T-helper 1 cell treated with Interleukin-12 subunit alpha and Interleukin-12 subunit beta and Interleukin-4 antibody, amounts not matched to agents 30 μg/mL and 1 μg/mL, for 36 hours (primary cell): ENCODE measurements at regions not wholly inside any gene's neighbourhood (a gene's known extent, or its start where the extent isn't known, plus 50 kb on each side); places are given as distances from the start of the nearest gene placed in this dataset.
"Not testable (repeated sequence)": the region's sequence is repeated elsewhere in the genome, so short reads cannot be mapped to it uniquely, and the experiment has no call there.

ENCODE experiments used
- H3K27ac Mint-ChIP-seq: one replicate; pipeline ENCODE4 v1.8.0; 2021; ENCODE audit warnings: mild to moderate bottlenecking, mixed read lengths
- H3K27me3 Mint-ChIP-seq: one replicate; pipeline ENCODE4 v1.8.0; 2021; ENCODE audit warnings: low read depth, mixed read lengths
- H3K36me3 Mint-ChIP-seq: one replicate; pipeline ENCODE4 v1.8.0; 2021; ENCODE audit warnings: low read depth, mixed read lengths
- H3K4me1 Mint-ChIP-seq: one replicate; pipeline ENCODE4 v1.8.0; 2021; ENCODE audit warnings: low read depth, mixed read lengths
- H3K4me3 Mint-ChIP-seq: one replicate; pipeline ENCODE4 v1.8.0; 2021; ENCODE audit warnings: mild to moderate bottlenecking, moderate library complexity, mixed read lengths
- H3K9me3 Mint-ChIP-seq: one replicate; pipeline ENCODE4 v1.8.0; 2021; ENCODE audit warnings: mixed read lengths

DNA sequence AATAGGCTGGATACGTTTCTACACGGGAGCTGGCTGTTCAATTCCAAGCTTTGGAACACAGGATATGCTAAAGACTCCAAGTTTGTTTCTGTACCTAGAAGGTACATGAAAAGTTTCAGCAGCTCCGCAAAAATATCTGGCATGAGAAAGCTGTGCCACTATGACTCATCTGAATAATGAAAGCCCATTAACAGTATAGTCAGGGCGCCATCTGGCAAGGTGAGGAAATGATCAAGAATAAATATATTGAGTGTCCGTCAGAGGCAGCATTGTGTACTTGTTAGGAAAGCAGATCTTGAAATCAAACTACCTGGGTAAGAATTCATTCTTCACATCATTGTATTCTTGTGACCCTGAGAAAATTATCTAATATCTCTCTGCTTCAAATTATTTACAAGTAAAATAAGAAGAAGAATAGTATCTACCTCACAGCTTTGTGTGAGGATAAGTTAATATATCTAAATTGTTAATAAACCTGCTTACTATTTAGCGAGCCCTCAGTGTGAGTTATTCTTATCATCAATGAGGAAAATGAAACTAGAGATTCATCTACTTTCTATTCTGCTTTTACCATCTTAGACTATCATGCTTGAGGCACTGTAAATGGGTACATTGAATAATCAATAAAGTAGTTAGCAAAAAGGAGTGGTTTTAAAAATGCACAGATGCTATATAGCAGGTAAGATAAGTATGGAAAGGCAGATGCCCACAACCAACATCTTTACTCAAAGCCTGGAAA, 53.5 kb downstream of the FSCB start:
- Mint-ChIP-seq H3K27me3 (no peaks in the 10 kb centered on the region), H3K4me1 (no peaks in the 10 kb centered on the region), H3K4me3 (no peak overlapping the region), H3K27ac (no peak overlapping the region), H3K9me3 (peaks cover 31% of the 10 kb centered on the region), H3K36me3 (no peaks in the 10 kb centered on the region)

DNA sequence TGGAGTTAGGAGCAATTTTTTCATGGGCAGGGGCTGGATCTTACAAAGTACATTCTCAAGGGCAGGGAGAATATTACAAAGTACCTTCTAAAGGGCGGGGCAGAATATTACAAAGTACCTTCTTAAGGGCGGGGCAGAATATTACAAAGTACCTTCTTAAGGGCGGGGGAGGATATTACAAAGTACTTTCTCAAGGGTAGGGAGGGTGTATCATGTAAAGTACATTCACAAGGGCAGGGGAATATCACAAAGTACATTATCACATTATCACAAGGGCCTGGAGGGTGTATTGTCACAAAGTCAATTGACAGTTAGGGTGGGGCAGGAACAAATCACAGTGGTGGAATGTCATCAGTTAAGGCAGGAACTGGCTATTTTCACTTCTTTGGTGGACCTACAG, 56.9 kb downstream of the FSCB start:
- H3K27ac Mint-ChIP-seq, H3K36me3 Mint-ChIP-seq, H3K27me3 Mint-ChIP-seq, H3K4me3 Mint-ChIP-seq, H3K4me1 Mint-ChIP-seq: not testable (repeated sequence)
- H3K9me3 Mint-ChIP-seq, result peaks cover 26% of the 10 kb centered on the region

DNA sequence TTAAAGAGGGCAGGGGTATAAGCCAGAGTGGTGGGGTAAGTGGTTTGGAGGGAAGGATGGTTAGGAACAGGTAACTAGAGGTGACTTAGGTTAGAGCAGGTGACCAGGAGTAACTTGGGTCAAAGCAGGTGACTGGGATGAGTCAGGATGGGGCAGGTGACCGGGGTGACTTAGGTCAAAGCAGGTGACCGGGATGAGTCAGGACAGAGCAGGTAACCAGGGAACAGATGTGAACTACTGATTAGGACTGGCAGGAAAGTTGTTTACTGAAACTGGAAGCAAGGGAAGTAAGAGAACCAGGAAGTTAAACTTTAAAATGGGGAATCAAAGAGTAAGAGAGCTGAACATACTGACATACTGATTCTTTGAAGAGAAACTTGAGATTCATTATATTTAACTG, 57.4 kb downstream of the FSCB start:
- Mint-ChIP-seq H3K27ac (no peak overlapping the region), H3K9me3 (peaks cover 22% of the 10 kb centered on the region), H3K4me1 (no peaks in the 10 kb centered on the region)

DNA sequence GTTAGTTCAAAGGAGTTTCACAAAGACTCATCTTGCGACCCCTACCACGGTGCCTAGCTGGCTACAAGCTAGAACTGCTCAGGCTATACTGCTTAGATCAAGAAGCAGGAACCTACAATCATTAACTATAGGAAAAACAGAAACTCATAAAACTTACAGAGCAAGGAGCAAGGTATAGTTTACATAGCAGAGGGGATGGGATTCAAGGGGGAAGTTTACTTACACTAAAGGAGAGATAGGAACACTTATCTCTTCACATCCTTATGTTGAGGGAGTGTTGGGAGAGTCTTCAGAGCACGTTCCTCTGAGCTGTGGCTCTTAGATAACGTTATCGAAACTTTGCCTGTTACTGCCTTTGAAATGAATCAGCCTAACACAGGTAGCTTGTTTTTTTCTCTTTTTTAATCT, 58.1 kb downstream of the FSCB start:
- Mint-ChIP-seq H3K4me1 (no peaks in the 10 kb centered on the region), H3K27ac (no peak overlapping the region), H3K27me3 (no peaks in the 10 kb centered on the region), H3K9me3 (peaks cover 18% of the 10 kb centered on the region), H3K4me3 (no peak overlapping the region), H3K36me3 (no peaks in the 10 kb centered on the region)

More for the DNA sequence above, 57.4 kb downstream of the FSCB start:
- no peaks in the 10 kb centered on the region for H3K36me3 Mint-ChIP-seq
- no peak overlapping the region for H3K4me3 Mint-ChIP-seq
- H3K27me3 Mint-ChIP-seq, result no peaks in the 10 kb centered on the region

DNA sequence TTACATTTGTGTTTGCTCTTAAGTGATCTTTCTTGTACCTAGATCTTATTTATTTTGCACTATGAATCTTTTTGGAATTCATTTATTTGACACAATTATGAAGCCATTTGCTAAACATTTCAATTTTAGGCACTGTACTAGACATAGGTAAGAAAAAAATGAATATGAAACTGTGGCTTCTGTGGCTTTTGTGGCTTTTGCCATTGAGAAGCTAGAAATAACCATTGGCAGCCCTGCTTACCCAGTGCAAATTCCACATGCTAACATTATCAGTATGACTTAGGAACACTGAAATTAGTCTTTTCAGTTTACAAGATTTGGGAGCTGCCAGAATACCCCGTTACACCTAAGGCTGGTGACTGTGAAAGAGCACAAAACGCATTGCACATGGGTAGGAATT, 60.1 kb downstream of the FSCB start:
- peaks cover 18% of the 10 kb centered on the region for H3K9me3 Mint-ChIP-seq
- H3K4me3 Mint-ChIP-seq, result no peak overlapping the region
- H3K4me1 Mint-ChIP-seq, result no peaks in the 10 kb centered on the region
- H3K36me3 Mint-ChIP-seq, result no peaks in the 10 kb centered on the region
- H3K27ac Mint-ChIP-seq, result no peak overlapping the region
- H3K27me3 Mint-ChIP-seq, result no peaks in the 10 kb centered on the region

DNA sequence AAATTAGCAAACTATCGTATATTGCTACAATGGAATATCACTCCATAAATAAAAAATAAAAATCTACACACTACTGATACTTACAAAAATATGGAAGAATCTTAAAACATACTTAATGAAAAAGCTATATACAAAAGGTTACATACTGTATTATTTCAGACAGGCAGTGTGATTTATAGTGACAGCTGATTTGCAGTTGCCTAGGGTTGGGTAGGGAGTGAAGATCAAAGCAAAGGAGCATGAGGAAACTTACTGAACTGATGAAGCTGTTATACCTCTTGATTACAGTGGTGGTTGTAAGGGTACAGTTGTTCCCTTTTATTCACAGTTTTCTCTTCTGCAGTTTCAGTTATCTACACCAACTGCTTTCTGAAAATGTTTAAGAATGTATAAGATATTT, 62.6 kb downstream of the FSCB start:
- Mint-ChIP-seq H3K27me3 (no peaks in the 10 kb centered on the region), H3K9me3 (peaks cover 8% of the 10 kb centered on the region), H3K36me3 (no peaks in the 10 kb centered on the region), H3K4me3 (no peak overlapping the region), H3K27ac (no peak overlapping the region), H3K4me1 (no peaks in the 10 kb centered on the region)

DNA sequence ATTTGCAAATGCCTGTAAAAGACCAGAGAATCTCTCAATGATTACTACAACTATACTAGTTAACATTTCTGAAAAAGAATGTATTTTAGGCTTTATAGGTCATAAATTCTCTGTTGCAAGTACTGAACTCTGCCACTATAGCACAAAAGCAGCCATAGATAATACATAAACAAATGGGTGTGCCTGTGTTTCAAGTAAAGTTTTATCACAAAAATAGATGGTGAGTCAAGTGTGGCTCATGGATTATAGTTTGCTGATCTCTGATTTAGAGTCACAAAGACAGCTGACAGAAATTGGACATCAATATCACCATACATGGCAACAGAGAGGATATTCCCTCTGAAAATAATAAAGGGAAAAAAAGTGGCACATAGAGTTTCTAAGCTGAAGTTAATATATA, 68.1 kb downstream of the FSCB start:
- Mint-ChIP-seq H3K27me3 (no peaks in the 10 kb centered on the region), H3K27ac (no peak overlapping the region), H3K36me3 (no peaks in the 10 kb centered on the region)

DNA sequence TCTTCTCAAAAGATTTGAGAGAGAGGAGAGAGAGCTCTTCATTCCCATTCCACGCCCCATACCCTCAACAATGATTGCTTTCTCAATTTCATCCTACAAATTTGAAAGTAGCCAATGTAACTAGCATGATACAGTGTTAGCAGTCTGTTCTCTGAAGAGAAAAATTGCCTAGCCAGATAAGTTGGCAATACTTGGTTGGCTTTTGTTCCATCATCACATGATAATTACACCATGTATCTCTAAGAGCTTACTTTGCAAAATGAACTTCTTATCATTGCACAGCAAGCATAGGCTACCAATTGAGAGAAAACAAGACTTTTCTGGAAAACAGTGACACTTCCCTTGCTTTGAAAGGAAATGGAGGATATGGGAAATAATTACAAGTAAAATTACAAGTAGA, 68.9 kb downstream of the FSCB start:
- no peak overlapping the region for H3K27ac Mint-ChIP-seq
- H3K9me3 Mint-ChIP-seq, result peaks cover 3% of the 10 kb centered on the region
- no peaks in the 10 kb centered on the region for H3K27me3 Mint-ChIP-seq
- H3K36me3 Mint-ChIP-seq, result no peaks in the 10 kb centered on the region
- no peak overlapping the region for H3K4me3 Mint-ChIP-seq
- H3K4me1 Mint-ChIP-seq, result no peaks in the 10 kb centered on the region

More for the DNA sequence above, 68.1 kb downstream of the FSCB start:
- no peaks in the 10 kb centered on the region for H3K4me1 Mint-ChIP-seq
- H3K4me3 Mint-ChIP-seq, result no peak overlapping the region
- peaks cover 3% of the 10 kb centered on the region for H3K9me3 Mint-ChIP-seq

DNA sequence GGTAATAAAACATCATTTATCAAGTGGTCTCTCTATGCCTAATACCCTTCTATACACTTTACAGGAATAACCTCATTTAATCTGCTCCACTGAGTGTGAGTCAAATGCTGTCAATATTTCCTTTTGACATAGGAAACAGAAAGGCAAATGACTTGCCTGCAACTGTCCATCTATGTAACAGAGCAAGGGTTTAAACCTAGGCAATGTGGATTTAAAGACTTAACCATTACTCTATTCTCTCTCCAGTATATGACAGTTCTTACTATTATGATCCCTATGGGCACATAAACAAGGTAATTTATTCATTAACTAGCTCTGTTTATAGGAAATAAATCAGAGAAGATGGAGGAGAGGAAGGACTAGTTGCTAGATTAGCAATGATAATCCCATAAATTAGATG, 70.6 kb downstream of the FSCB start:
- no peaks in the 10 kb centered on the region for H3K4me1 Mint-ChIP-seq
- no peak overlapping the region for H3K4me3 Mint-ChIP-seq
- no peaks in the 10 kb centered on the region for H3K36me3 Mint-ChIP-seq
- peaks cover 9% of the 10 kb centered on the region for H3K9me3 Mint-ChIP-seq
- H3K27ac Mint-ChIP-seq, result no peak overlapping the region
- H3K27me3 Mint-ChIP-seq, result no peaks in the 10 kb centered on the region

DNA sequence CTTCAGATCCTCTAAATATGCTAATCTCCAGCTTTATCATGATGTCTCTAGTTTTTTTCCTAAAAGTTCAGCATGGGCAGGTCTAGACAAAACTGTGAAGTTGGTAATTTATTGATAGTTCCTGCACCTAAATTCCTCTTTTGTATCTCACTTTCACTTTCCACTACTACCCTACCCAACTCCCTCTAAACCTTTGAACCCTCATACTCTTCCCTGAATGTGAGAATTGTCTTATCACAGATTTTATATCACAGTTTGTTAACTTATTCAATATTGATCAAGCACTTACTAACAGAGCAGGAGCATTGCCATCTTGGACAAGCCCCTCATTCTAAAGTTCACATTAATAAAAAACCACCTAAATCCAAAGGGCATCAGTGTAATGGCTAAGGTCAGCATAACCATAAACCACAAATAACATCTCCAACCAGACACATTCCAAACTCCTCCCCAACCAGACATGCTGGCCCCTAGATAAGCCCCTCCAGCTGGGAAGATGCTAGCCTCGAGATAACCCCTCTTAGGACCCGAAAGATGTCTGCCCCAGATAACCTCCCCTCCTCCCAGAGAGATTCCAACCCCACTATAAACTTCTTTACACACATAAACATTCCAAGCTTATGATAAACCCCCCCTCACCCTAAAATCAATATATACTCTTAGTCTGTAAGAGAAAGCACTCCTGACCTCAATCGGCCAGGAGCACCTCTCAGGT, 78.7 kb downstream of the FSCB start:
- Mint-ChIP-seq H3K36me3 (no peaks in the 10 kb centered on the region), H3K27ac (no peak overlapping the region), H3K4me1 (no peaks in the 10 kb centered on the region)

DNA sequence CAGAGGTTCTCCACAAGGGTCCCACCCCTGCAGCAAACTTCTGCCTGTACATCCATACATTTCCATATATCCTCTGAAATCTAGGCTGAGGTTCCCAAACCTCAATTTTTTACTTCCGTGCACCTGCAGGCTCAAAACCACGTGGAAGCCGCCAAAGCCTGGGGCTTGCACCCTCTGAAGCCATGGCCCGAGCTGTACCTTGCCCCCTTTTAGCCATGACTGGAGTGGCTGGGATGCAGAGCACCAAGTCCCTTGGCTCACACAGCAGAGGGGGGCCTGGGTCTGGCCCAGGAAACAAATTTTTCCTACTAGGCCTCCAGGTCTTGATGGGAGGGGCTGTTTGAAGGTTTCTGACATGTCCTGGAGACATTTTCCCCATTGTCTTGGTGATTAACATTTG, 84.4 kb downstream of the FSCB start:
- Mint-ChIP-seq H3K27me3 (no peaks in the 10 kb centered on the region), H3K36me3 (no peaks in the 10 kb centered on the region), H3K27ac (no peak overlapping the region), H3K4me3 (no peak overlapping the region), H3K4me1 (no peaks in the 10 kb centered on the region), H3K9me3 (peaks cover 22% of the 10 kb centered on the region)

More for the DNA sequence above, 78.7 kb downstream of the FSCB start:
- Mint-ChIP-seq H3K27me3 (no peaks in the 10 kb centered on the region), H3K9me3 (peaks cover 41% of the 10 kb centered on the region), H3K4me3 (no peak overlapping the region)

DNA sequence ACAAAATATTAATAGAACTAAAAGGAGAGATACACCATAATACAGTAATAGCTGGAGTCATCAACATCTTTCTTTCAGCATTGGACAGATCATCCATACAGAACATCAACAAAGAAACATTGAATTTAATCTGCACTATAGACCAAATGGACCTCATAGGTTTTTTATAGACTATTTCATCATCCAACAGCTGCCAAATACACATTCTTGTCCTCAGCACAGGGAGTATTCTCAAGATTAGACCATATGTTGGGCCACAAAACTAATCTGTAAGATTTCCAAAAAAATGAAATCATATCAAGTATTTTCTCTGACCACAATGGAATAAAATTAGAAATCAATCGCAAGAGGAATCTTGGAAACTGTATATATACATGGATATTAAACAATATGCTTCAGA, 86.9 kb downstream of the FSCB start:
- Mint-ChIP-seq H3K4me3 (no peak overlapping the region), H3K27me3 (no peaks in the 10 kb centered on the region), H3K9me3 (peaks cover 27% of the 10 kb centered on the region), H3K36me3 (no peaks in the 10 kb centered on the region), H3K27ac (no peak overlapping the region), H3K4me1 (no peaks in the 10 kb centered on the region)

DNA sequence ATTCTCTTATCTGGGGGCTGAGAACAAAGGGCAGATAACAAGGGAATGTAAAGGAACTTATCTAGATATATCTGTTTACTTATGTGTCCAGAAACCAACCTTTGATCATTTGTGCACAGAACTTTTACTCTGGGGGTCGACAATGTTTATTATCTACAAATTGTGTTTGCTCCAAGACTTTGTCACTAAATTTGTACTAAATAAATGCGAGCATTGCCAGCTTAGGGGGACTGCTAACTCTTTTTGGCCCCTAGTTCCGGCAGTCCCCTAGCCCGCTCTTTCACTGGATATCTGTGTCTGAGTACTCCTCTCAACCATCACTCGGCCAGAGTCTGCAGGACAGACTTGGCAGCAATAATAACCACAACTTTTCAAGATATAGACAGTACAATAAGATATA, 88.2 kb downstream of the FSCB start:
- no peaks in the 10 kb centered on the region for H3K4me1 Mint-ChIP-seq
- H3K36me3 Mint-ChIP-seq, result no peaks in the 10 kb centered on the region
- H3K27ac Mint-ChIP-seq, result no peak overlapping the region
- H3K27me3 Mint-ChIP-seq, result no peaks in the 10 kb centered on the region
- no peak overlapping the region for H3K4me3 Mint-ChIP-seq
- H3K9me3 Mint-ChIP-seq, result peaks cover 26% of the 10 kb centered on the region

DNA sequence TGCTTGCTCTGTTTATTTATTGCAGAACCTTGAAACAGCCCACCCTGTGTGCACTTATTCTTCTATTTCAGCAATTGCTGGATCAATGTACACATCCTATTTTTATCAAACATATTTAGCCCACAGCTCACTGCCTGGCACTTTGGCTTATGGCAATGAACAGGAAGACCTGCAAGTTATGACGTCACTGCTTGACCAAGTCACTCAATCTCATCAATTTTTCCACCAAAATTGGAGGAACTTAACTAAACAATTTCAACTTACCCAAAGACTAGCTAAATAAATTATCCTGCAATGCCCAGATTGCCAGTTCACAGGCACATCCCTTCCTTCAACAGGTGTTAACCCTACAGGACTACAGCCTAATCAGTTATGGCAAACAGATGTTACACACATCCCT, 89.3 kb downstream of the FSCB start:
- no peak overlapping the region for H3K27ac Mint-ChIP-seq

DNA sequence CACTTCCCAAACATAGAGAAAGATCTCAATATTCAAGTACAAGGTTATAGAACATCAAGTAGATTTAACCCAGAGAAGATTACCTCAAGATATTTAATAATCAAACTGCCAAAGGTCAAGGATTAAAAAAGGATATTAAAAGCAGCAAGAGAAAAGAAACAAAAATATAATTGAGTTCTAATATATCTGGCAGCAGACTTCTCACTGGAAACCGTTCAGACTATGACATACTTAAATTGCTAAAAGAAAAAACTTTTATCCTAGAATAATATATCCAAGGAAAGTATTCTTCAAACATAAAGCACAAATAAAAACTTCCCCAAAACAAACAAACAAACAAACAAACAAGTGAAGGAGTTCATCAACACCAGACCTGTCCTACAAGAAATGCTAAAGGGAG, 92.4 kb downstream of the FSCB start:
- H3K4me1 Mint-ChIP-seq, result no peaks in the 10 kb centered on the region
- no peak overlapping the region for H3K4me3 Mint-ChIP-seq
- H3K27me3 Mint-ChIP-seq, result no peaks in the 10 kb centered on the region
- H3K9me3 Mint-ChIP-seq, result peaks cover 18% of the 10 kb centered on the region
- no peak overlapping the region for H3K27ac Mint-ChIP-seq
- H3K36me3 Mint-ChIP-seq, result no peaks in the 10 kb centered on the region

More for the DNA sequence above, 89.3 kb downstream of the FSCB start:
- no peaks in the 10 kb centered on the region for H3K27me3 Mint-ChIP-seq
- no peak overlapping the region for H3K4me3 Mint-ChIP-seq
- no peaks in the 10 kb centered on the region for H3K4me1 Mint-ChIP-seq
- no peaks in the 10 kb centered on the region for H3K36me3 Mint-ChIP-seq
- H3K9me3 Mint-ChIP-seq, result peaks cover 18% of the 10 kb centered on the region
